Lower lobe of right lung (tissue), 2 donors: ENCODE measurements at regions not wholly inside any gene's neighbourhood (a gene's known extent, or its start where the extent isn't known, plus 50 kb on each side); places are given as distances from the start of the nearest gene placed in this dataset.
"Not testable (repeated sequence)": the region's sequence is repeated elsewhere in the genome, so short reads cannot be mapped to it uniquely, and the experiment has no call there.

Source experiments
- ATAC-seq, 2 donors: fragments of 200-7000 bp; cut with Tn5 transposase; one replicate each; pipeline ENCODE4 v1.9.1; 2020 to 2022; ENCODE audit warnings: mild to moderate bottlenecking in 2 of 2, moderate library complexity in 2 of 2
- DNase-seq: peaks from one replicate; pipeline ENCODE4 v3.0.0-alpha.2; 2020
- H3K27ac ChIP-seq: fragments of 200-600 bp; one replicate; pipeline ENCODE4 v1.8.0; 2022
- H3K27me3 ChIP-seq: fragments of 200-600 bp; one replicate; pipeline ENCODE4 v1.8.0; 2022; ENCODE audit warnings: low read depth
- H3K36me3 ChIP-seq: fragments of 200-600 bp; one replicate; pipeline ENCODE4 v1.8.0; 2022; ENCODE audit warnings: mild to moderate bottlenecking
- H3K4me1 ChIP-seq: fragments of 200-600 bp; one replicate; pipeline ENCODE4 v1.8.0; 2022
- H3K4me3 ChIP-seq: fragments of 200-600 bp; one replicate; pipeline ENCODE4 v1.8.0; 2022; ENCODE audit warnings: mild to moderate bottlenecking
- H3K9me3 ChIP-seq: fragments of 200-600 bp; one replicate; pipeline ENCODE4 v1.8.0; 2022
- intact Hi-C: fragments of 100-400 bp; cut with DNase I; formaldehyde crosslinking; loops from one replicate; pipeline ENCODE4 v1.11.0; 2022
- TF ChIP-seq, protein P1 (sequence below): fragments of 200-600 bp; IDR thresholded peaks from one replicate; pipeline ENCODE4 v1.8.0; 2022; ENCODE audit warnings: antibody characterized with exemption, mild to moderate bottlenecking
- donor health status: DM: no; HTN: yes; CAD: no; lungs with severe emphysema.

GRCh38 chr5:174535669-174536068 lies 188.7 kb upstream of the MSX2 start:
- ATAC-seq (no peak), DNase-seq (no peak)
- H3K27me3 ChIP-seq: no peaks in the 10 kb centered on the region
- no peak overlapping the region for H3K4me3 ChIP-seq
- intact Hi-C loops: no loop called here
- no peaks in the 10 kb centered on the region for H3K36me3 ChIP-seq
- H3K27ac ChIP-seq: no peak overlapping the region
- no peaks in the 10 kb centered on the region for H3K9me3 ChIP-seq
- TF ChIP-seq, protein P1, sequence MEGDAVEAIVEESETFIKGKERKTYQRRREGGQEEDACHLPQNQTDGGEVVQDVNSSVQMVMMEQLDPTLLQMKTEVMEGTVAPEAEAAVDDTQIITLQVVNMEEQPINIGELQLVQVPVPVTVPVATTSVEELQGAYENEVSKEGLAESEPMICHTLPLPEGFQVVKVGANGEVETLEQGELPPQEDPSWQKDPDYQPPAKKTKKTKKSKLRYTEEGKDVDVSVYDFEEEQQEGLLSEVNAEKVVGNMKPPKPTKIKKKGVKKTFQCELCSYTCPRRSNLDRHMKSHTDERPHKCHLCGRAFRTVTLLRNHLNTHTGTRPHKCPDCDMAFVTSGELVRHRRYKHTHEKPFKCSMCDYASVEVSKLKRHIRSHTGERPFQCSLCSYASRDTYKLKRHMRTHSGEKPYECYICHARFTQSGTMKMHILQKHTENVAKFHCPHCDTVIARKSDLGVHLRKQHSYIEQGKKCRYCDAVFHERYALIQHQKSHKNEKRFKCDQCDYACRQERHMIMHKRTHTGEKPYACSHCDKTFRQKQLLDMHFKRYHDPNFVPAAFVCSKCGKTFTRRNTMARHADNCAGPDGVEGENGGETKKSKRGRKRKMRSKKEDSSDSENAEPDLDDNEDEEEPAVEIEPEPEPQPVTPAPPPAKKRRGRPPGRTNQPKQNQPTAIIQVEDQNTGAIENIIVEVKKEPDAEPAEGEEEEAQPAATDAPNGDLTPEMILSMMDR: no peak
- peaks cover 19% of the 10 kb centered on the region for H3K4me1 ChIP-seq

- not testable (repeated sequence) for ATAC-seq, H3K27me3 ChIP-seq
These were observed 184.6 kb upstream of the MSX2 start for GRCh38 chr5:174539823-174540222.

DNA sequence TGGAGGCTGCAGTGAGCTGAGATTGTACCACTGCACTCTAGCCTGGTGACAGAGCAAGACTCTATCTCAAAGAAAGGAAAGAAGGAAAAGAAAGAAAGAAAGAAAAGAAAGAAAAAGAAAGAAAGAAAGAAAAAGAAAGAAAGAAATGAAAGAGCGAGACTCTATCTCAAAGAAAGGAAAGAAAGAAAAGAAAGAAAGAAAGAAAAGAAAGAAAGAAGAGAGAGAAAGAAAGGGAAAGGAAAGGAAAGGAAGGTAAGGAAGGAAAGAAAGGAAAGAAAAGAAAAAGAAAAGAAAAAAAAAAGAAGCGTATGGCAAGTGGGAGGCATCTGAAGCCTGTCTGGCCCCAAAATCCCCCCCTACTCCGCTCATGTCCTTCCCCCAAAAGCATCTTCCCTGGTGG lies 182.3 kb upstream of the MSX2 start:
- H3K27ac ChIP-seq: no peak overlapping the region
- TF ChIP-seq, protein P1: no peak
- H3K27me3 ChIP-seq: no peaks in the 10 kb centered on the region
- H3K4me1 ChIP-seq: no peaks in the 10 kb centered on the region
- no peaks in the 10 kb centered on the region for H3K9me3 ChIP-seq
- intact Hi-C loops: no loop called here
- no peak for DNase-seq
- H3K36me3 ChIP-seq: no peaks in the 10 kb centered on the region
- H3K4me3 ChIP-seq: no peak overlapping the region
- ATAC-seq: no peak

More at GRCh38 chr5:174539823-174540222, 184.6 kb upstream of the MSX2 start:
- H3K4me3 ChIP-seq, H3K36me3 ChIP-seq, H3K4me1 ChIP-seq, intact Hi-C loops, H3K27ac ChIP-seq, DNase-seq, H3K9me3 ChIP-seq: not testable (repeated sequence)

DNA sequence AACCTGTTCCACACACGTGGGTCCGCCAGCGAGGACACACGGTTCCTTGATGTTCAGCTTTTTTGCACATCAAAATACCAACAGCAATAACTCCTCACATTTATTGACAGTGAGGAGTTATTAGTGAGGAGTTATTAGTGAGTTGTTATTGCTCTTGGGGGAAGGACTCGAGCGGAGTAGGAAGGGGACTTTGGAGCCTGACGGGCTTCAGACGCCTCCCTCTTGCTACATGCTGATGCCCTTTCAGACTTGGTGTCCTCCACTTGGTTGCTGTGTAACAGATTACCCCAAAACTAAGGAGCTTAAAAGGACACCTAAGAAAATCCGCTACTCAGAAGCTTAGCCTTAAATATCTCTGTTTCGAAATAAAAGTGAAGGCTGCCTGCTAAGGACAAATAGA lies 181.9 kb upstream of the MSX2 start:
- H3K4me3 ChIP-seq: no peak overlapping the region
- no peaks in the 10 kb centered on the region for H3K4me1 ChIP-seq
- no peak for DNase-seq
- intact Hi-C loops: no loop called here
- no peaks in the 10 kb centered on the region for H3K9me3 ChIP-seq
- no peaks in the 10 kb centered on the region for H3K27me3 ChIP-seq
- TF ChIP-seq, protein P1: no peak
- no peak overlapping the region for H3K27ac ChIP-seq
- H3K36me3 ChIP-seq: no peaks in the 10 kb centered on the region
- no peak for ATAC-seq

DNA sequence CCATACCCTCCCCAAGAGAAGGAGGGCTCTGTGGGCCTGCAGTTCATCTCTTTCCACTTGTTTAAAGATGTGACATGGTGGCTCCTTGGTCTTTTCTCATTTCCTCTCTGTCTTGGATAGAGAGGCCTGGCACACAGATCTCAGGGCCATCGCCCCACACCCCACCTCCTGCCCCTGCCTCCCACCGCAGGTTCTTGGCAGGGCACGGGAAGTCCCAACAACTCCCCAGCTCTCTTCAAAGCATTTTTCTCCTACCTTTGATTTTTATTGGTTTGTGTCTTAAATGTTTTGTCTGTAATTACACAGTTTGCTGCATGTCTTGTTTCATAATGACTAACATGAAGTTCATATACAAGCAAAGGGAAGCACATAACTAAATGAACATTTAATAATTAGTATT lies 178.5 kb upstream of the MSX2 start:
- intact Hi-C loops: no loop called here

GRCh38 chr5:174547814-174548213 lies 176.6 kb upstream of the MSX2 start:
- Histone ChIP-seq H3K4me1 (no peaks in the 10 kb centered on the region), H3K36me3 (no peaks in the 10 kb centered on the region), H3K9me3 (no peaks in the 10 kb centered on the region), H3K27me3 (no peaks in the 10 kb centered on the region), H3K4me3 (no peak overlapping the region), H3K27ac (no peak overlapping the region)
- no peak for ATAC-seq
- TF ChIP-seq, protein P1: no peak
- DNase-seq: no peak
- intact Hi-C loops: no loop called here

More for the DNA sequence above, 178.5 kb upstream of the MSX2 start:
- Histone ChIP-seq H3K4me3 (no peak overlapping the region), H3K27ac (no peak overlapping the region), H3K27me3 (no peaks in the 10 kb centered on the region), H3K36me3 (no peaks in the 10 kb centered on the region), H3K9me3 (no peaks in the 10 kb centered on the region), H3K4me1 (no peaks in the 10 kb centered on the region)
- TF ChIP-seq, protein P1: no peak
- ATAC-seq: no peak
- DNase-seq: no peak
